Amniotic epithelial cell (primary cell): ENCODE measurements at regions not wholly inside any gene's neighbourhood (a gene's known extent, or its start where the extent isn't known, plus 50 kb on each side); places are given as distances from the start of the nearest gene placed in this dataset.

Experiments used
- DNase-seq: peaks from one replicate; pipeline ENCODE4 v3.0.0-alpha.2; 2010; ENCODE audit warnings: low read depth

DNA sequence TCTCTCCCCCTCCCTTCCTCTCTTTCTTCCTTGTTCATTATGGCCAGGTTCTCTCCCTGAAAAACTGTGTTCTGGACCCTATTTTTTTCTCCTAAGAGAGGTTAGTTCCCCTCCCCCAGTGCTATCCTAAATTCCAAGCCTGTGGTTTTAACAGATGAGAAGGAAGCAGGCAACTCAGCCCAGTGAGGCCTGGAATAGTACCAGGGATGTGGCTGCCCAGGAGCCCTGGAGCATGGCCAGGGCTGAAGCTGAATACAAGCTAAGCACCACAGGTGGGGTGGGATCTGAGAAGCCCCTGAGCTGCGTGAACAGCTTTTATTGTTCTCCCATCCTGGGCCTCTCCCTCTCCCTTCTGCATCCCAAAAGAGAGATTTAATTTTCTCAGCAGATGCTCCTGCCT lies 1581.3 kb upstream of the TMEM132C start:
- DNase-seq, result no peak

DNA sequence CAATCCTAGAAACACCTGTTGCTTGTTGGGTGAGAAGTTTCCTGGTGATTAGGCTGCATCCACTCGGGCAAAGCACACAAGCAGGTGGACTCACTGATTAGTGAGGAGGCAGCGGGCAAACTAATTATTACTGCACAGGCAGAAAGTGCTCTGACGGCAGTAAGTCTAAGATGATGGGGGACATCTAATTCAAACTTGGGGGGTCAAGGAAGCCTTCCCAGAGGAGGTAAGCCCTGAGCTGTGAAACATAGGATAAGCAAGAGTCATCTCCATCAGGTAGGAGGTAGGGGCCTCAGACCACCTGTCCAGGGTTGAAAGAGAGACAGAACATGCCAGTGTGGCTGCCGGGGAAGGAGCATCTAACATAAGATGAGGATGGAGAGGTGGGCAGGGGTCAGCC lies 1578.4 kb upstream of the TMEM132C start:
- DNase-seq, result no peak

DNA sequence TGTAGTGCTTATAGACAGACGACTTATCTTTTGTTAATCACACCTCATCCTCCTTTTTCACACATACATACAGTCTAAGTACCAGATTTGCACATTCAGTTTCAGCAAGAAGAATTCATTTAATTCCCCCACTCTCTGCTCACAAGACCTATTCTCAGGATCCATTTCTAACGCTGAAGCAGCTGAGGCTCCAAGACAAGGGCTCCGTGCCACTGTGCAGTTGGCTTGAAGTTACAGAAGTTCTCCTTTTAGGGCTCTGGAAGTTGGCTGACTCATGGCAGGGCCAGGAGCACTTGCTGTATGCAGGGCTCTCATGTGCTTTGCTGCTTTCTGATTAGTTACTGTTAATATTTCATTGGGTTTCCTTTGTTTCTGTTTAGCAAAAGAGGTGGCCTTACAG lies 1566.9 kb upstream of the TMEM132C start:
- DNase-seq, result no peak

DNA sequence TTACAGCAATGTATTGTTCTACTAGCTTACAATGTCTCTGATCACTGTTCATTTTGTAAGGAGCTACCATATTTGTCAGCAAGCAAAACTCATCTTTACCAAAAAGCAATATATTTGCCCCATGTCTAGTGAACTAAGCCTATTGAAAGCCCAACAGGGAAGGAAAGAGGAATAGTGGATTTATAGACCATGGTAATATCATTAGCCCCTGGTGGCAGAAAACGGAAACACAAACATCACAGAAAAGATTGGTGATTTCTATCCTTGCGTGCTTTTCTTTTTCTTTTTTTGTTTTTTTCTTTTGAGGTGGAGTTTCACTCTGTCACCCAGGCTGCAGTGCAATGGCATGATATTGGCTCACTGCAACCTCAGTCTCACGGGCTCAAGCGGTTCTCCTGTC lies 1562.4 kb upstream of the TMEM132C start:
- DNase-seq, result no peak

DNA sequence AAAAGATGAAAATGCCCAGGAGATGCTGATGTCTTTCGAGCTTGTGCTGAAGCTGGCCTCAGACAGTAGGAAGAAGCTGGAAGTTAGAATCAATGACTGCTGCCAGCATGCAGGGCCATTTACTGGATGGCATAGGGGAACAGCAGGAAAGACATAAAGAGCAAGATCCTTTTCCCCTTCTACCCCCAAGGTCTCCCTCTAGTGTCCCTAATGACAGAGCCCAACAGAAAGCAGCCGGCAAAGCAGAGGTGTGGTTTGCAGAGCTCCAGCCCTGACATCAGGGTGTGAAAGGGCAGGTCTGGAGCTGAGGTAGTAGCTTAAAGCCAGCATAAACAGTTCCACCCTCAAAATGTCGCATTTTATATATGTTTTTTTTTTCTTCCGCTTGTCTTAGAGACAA lies 1560.7 kb upstream of the TMEM132C start:
- DNase-seq, result no peak

DNA sequence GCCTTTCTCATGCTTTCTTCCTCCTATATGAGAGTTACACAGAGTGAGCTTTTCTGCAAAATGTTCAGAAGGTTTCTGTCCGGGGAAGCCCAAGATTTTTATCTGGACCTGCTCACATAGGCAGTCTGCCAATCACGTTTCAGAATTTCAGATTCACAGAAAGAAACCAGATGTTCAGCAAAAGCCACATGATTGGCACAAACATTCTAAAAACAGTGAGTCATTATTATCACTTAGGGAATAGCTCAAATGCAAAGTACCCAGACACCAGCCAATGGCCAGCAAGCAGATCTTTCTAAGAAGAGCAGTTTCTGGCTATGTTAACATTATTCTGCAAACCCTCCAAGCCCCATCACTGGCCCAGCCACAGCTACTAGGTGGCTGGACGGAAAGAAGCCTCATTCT lies 1558.5 kb upstream of the TMEM132C start:
- no peak for DNase-seq

DNA sequence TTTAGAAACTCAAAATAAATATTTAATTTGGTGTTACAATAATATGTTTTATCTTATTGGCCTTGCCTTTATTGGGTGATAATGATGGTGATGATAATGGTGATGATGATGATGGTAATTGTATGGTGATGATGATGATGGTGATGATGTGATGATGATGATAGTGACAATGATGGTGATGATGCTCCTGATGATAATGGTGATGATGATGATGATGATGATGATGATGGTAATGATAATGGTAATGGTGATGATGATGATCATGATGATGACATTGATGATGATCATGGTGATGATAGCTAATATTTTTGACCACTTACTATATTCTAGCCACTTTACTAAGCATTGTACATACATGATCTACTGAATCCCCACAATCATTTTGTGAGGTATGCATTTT lies 1548.6 kb upstream of the TMEM132C start:
- no peak for DNase-seq

DNA sequence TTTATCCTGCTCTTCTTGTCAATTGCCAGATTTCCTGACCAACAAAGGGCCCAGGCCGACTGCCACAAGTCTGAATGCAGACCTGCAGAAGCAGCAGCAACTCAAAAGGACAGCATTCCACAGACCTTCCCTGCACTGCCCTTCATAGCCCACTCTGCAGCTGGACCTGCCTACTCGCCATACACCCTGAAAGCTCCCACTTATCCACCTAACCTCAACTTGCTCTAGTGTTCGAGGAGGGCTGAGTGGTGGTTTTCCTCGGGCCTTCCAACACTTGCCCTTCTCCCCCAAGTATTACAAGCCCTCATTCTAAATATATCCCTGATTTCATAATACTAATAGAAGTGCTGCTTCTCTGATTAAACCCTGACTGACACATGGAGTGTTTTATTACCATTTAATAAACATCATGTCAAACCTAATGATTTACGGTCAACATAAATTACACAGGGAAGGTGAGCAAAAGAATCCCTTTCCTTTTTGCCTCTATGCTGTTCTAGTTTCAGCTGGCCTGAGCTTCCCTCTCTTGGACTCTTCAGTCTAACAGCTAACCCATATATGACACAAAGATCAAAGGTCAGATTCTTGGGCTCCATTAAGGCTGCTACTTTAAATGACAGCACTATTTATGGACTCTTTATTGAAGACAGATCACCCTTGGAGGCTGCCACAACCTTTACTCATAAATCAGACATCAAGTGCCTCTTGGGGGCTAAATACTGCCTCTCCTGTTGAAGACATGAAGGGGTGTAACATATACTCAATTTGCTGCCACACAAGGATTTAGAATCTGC lies 1546.9 kb upstream of the TMEM132C start:
- no peak for DNase-seq

DNA sequence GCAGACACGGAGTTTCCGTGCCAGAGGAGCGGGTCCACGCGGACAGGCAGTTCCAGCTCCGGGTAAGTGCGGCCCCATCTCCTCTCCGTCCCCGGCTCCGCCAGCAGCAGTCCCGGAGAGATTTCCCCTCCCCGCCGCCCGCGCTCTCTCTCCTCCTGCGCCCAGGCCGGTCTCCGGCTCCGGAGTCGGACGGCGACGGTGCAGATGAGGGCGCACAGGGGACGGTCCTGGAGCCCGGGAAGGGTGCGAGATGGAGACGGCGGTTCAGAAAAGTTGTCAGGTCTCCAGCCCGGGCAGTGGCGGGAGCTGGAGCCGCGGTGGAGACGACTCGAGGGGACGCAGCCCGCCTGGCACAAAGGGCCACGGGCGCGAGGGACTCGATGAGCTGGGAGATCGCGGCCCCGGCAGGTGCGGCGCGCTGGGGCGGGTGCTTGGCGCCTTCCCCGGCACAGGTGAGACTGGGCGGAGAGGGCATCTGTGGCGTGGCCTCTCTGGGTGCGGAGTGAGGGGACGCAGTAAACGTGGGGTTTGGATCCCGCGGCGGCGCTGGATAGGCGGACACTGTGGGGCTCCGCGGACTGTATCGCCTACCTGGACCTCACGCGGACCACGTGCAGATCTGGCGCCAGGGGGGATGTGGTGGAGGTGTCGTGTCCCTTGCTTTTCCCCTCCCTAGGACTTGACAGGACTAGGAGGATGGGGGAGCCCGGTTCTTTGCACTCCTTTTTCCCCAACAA lies 1540.3 kb upstream of the TMEM132C start:
- no peak for DNase-seq

DNA sequence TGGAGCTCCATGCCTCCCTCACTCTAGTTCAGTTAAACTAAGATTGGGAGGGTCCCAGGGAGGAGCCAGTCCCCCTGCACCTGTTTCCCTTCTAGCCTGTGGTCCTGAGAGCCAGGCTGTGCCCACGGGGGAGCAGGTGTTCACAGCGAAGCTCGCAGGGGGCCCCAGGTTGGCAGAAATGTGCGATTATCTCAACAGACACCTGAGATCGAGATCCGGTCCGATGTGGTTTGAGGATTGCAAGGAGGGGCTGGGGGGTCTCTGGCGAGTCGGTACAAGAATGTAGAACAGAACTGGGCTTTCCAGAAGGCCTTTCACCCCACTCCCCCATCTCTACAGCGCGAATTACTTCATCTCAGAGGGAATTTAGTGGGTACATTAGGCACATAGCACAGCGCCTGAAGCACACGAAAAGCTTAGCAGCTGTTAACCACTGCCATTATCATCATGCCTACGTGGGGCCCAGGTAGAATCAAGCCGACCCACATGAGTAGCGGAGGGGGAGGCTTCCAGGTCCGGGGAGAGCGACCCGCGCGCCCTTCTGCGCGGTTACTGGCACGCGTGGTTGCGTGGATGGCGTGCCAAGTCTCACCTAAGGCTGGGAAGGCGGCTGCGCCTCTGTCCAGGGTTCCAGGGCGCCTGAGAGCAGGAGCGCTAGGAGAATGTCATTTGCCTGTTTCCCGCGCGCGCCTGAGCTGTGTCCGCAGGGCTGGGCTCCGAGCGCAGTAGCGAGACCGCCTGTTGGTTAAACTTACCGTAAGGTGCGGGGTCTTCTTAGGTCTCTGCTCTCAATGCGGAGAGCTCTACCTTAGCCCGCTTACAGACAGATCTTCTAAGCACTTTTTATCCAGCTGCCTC lies 1539.5 kb upstream of the TMEM132C start:
- no peak for DNase-seq

DNA sequence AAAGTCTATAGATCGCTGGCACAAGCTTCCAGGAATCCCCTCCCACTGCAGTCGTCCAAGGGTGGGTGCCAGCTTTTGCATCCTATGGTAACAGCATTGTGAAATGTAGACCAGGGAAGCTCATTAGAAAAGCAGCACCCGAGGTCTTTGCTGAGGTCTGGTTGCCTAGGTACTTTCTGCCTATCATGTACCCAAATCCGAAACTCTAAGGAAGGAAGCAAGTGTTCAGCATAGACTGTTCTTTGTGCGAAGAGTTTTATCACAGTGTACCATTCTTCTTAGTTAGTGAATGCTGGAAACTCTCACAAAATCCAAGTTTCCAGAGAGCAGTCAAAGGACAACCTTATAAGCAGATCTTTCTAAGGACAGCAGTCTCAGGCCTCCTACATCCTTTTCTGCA lies 1532.7 kb upstream of the TMEM132C start:
- DNase-seq, result no peak

DNA sequence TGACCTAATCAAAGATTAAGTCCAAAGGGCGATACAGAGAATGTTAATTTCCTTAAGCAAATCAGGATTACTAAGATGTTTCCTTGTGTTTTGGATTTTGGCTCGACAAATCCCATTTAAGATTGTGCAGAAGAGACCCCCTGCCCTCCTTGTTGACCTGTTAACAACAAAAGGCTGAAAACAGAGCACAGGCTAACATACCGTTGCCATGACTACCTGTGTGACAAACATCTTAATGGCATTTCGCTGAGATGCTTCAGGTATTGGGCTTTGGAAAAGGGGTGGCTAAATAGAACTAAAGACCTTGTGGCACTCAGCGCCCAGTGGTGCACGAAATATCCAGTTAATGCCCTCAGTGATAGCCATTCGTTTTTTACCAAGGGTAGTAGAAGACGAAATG lies 1532.3 kb upstream of the TMEM132C start:
- DNase-seq, result no peak

DNA sequence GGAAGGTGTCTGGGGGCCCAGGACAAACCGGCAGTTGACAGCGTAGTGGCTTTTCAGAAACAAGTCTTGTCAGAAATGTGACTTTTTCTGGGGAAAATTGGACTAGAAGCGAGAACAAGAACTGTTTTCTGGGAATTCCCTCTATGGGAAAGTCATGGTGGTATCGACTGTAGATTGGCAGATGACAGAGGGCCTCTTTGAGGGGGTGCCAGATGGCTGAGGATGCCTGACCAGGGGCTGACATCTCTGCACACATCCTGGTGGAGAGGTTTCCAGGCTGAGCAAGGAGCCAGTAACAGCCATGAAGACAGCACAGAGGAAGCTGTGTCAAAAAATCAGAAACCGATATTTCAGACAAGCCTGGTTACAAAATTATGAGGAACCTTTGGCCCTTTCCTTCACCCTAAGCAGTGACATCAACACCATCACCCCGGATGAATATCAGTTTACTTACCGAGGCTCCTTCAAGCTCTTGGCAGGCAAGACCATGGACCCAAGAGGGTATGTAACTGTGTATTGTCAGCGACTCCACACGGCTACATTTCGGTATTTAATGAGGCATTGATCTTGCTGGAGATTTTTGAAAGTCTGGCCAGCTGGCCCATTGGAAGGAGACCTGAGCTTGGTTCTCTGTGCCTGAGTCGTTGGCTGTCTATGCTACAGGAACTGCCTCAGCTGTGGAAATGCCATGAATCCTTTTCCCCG lies 1525.3 kb upstream of the TMEM132C start:
- DNase-seq, result no peak

DNA sequence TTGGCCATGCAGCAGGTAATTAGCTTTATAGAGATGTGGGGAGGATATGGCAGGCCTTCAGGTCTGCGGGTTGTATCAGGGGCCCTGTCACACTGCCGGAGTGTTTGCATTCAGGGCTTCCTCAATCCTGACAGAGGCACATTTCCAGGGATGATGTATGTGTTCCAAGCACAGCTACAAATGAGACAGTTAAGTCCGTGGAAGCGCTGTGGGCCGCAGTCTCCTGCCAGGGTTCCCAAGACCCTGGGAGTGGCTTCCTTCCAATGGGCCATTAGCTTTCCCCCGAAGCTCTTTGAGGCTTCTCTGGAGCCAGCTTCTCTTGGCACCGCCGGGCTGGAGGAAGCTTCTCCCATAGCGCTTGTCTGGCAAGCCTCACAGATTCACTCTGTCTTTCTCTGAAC lies 1524.7 kb upstream of the TMEM132C start:
- DNase-seq, result no peak

DNA sequence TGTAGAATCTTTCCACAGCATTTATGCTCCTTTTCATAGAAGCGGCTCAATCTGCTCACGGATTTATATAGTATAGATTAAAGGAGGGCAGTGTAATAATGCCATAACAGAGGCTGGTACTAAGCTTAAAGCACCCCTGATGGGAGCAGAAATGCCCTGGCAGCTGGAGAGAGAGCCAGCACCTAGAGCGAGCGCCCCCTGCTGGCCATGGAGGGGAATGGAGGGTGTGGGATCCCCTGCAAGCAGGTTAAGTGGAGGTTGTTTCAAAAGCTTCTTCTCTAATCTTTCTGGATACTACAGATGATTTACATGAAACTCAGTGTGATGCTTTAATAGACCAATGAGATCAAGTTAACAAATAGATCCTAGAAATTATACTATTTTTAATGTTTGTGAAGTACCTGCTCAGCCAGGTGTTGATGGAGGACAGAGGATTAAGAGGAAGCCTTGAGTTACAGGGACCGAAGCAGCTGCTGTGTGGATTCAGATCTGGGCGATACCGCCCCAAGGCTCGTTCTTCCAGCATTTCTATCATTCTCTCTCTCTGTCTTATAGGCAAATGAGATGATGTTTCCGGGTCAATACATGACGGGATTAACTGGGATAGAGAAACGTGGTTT lies 1519.3 kb upstream of the TMEM132C start:
- DNase-seq, result no peak

DNA sequence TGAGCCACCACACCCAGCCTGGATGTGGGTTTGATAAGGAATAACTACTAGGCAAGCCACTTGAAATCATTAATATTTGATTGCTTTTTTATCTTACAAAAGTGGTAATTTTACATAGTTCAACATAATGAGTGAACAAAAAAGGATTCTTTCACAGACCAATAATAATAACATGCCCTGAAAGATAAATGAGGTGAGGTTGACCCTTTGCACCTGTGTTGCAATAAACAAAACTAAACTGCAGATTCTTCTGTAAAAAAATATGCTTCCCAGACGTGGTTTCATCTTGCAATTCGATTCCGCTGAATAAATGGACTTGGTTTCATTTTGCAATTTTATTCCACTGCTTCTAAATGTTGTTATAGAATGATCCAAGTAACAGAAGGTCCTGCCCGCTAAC lies 1514.9 kb upstream of the TMEM132C start:
- no peak for DNase-seq

DNA sequence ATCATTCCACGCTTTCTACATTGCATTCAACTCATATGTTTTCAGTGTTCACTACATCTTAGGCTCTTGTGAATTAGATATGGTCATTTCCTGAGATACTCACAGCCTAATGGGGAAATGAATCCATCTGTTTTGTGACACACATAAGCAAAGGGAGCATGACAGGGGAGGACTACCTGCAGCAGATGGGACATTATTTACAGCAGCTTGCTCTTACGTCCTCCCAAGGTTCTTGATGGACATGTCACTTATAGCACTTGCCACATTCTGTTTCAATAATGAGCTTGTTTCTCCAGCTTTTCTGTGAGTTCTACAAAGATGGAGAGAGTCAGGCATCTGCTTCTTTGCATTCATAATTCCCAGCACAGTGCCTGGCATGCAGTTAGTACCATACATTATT lies 1509.6 kb upstream of the TMEM132C start:
- no peak for DNase-seq

DNA sequence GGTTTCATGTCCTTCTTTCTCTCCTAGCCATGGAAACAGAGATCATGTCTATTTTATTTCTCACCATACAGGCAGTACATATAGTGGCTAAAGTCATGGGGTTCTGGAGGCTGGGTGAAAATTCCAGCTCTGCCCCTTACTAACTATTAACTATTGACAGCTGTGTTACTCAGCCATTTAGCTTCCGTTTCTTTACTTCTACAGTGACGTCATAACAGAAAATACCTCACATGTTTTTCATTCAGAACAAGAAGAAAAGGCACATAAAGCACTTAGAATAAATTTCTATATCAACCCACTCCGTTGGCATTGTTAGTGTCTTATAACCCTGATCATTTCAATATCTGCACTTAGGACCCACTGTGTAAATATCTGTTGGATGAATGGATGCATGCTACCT lies 1506.9 kb upstream of the TMEM132C start:
- DNase-seq, result no peak

DNA sequence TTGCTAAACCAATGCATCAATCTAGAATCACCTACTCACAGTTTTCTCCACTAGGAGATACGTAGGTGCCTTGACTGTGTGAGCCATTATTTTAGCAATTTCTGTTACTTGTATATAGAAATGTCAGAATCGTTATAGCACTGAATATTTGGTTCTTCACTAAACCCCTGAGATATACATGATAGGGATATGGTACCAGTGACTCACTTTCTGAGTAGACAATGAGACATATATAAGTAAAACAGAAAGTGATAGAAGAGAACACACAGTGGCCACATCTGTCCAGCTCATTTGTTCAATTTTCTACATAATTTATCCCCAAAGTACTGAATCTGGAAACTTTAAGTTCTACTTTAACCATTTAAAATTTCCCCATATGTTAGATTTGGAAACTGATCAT lies 1505.5 kb upstream of the TMEM132C start:
- DNase-seq, result no peak

DNA sequence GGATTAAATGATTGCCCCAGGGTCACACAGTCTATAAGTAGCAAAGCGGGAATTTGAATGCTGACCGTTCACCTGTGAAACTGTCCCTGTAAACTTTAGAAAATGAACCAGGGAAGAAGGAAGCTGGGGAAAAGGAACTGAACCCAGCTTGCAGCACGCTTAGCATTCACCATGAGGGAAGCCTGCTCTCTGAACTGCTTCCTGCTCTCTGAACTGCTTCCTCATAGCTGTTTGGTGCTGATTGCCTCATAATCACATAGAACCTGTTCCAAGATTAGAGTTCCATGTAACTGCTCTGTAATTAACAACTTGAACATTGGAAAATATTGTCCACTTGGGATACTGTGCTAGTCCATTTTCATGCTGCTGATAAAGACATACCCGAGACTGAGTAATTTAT lies 1504.8 kb upstream of the TMEM132C start:
- DNase-seq, result no peak

DNA sequence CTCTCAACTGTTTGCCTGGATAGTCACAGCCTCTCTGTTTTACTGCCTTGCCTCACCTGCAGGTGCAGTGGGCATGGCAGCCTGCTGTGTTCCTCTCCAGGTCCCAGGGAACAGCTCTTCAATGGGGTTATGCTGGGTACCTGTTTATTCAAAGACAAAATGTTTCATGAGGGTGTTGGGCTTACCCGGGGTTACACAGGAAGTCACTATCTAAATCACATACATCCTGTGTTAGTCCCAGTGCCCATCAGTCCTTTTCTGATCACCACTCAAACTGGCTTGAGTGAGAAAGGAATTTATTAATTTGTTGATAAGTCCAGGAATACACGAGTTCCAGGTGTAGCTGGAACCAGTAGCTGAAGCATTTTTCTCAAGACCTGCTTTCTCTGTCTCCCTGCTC lies 1503.6 kb upstream of the TMEM132C start:
- DNase-seq, result no peak

DNA sequence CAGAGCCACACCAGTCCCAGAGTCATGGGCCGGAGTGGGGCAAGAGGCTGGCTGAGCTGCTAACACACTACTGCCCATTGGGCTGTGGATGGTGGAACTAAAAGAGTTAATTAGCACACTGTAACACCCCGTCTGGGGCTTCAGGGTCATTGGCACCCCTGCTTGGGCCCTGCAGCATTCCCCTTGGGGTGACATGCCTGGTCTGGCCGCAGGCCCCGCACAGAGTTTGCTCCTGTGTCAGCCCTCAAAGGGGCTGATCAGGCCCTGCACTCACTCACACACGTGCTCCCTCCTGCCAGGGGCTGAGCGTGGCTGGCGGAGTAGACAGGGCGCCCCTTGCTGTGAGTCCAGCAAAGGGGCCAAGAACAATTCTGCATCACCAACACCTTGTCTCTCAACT lies 1499.6 kb upstream of the TMEM132C start:
- no peak for DNase-seq
